Skin of body (tissue), 1 donor: ENCODE measurements at regions not wholly inside any gene's neighbourhood (a gene's known extent, or its start where the extent isn't known, plus 50 kb on each side); places are given as distances from the start of the nearest gene placed in this dataset.

Source experiments
- DNase-seq: peaks from one replicate; lab custom pipeline; 2025; lab: John Stamatoyannopoulos, UW

DNA sequence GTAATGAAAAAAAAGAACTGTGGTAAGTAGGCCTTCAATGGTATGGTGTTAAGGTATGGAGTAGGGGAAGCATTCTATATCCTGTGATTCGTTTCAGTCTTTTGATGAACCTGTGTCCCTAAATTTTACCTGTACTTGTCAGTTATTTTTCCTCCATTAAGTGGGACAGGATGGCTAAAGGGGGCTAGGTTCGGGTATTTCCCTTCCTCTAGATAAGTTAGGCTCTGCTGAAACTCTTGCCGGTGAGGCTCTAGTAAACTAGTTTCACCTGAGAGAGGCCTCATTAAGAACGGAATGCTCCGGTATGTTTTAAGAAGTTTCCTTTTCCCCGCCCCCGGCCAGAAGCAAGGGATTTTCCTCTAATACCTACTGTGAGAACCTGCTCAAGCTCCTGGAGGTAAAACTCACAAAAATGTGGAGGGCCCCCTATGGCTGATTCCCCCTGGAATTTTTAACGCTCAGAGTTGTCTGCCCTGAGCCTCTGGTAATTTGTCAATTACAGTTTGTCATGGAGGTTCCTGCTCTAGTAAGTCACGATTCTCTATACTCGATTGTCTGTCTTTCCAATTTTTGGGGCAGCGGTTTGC lies 87.7 kb downstream of the MACIR start:
- no peak for DNase-seq

DNA sequence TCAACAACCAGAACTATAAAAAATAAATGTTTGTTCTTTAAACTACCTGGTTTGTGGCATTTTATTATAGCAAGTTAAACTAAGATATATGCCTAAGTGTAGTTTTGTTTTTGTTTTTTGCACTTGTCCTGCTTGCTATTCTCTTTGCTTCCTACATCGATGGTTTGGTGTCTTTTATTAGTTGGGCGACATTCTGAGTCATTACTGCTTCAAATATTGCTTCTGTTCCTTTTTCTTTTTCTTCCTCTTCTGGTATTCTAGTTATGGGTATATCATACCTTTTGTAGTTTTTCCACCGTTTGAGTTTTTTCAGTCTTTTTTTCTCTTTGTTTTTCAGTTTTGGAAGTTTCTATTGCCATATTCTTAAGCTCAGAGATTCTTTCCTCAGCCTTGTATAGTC lies 86.9 kb downstream of the MACIR start:
- no peak for DNase-seq

- no peak for DNase-seq
Measured at GRCh38 chr5:103340717-103341388, 82.3 kb downstream of the MACIR start.

- DNase-seq, result no peak
Measured at GRCh38 chr5:103340132-103340531, 81.6 kb downstream of the MACIR start.

DNA sequence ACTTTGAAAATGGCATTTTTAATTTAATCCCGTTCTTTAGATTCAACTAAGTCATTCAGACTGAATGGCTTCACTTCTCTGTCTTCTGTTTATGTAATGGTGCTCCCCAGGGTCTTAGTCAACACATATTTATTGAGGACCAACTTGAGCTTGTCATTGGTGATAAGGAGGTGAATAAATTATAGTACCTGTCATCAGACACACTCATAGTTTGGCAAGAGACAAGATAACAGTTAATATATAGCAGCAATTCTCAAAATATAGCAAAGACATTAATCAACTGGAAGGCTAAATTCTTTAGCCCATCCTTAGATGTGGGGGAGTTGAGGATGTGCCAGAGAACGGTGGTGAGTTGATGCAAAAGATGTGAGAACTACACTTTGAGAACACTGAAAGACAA lies 78.4 kb downstream of the MACIR start:
- no peak for DNase-seq

- DNase-seq, result no peak
Measured at GRCh38 chr5:103333376-103333775, 74.8 kb downstream of the MACIR start.

- DNase-seq, result no peak
Measured at GRCh38 chr5:103330875-103331274, 72.3 kb downstream of the MACIR start.
